Psoas muscle (tissue), 7 donors: ENCODE measurements at regions not wholly inside any gene's neighbourhood (a gene's known extent, or its start where the extent isn't known, plus 50 kb on each side); places are given as distances from the start of the nearest gene placed in this dataset.

ENCODE experiments used
- ATAC-seq, 4 donors: fragments of 200-7000 bp; cut with Tn5 transposase; one replicate each; pipeline ENCODE4 v1.9.1; 2020; ENCODE audit warnings: moderate library complexity in 3 of 4, mild to moderate bottlenecking in 2 of 4
- DNase-seq, 2 donors: peaks; one replicate each; pipeline ENCODE4 v3.0.0-alpha.2; 2020
- H3K27ac ChIP-seq: fragments of 200-600 bp; one replicate; pipeline ENCODE4 v1.8.0; 2022
- H3K27me3 ChIP-seq, 3 donors: fragments of 200-600 bp in 1 of 3; one replicate each; pipeline versions ENCODE4 v1.6.1 to v1.8.0; 2013 to 2022; ENCODE audit warnings: low read length in 2 of 3, mild to moderate bottlenecking in 2 of 3, moderate library complexity in 1 of 3; ENCODE audit not compliant: insufficient read depth in 3 of 3
- H3K36me3 ChIP-seq, 2 donors: fragments of 200-600 bp in 1 of 2; one replicate each; pipeline versions ENCODE4 v1.6.1 to v1.8.0; 2013 to 2022; ENCODE audit warnings: low read depth in 1 of 2, mild to moderate bottlenecking in 1 of 2, moderate library complexity in 1 of 2; ENCODE audit not compliant: insufficient read depth in 1 of 2
- H3K4me1 ChIP-seq: fragments of 200-600 bp; one replicate; pipeline ENCODE4 v1.8.0; 2022
- H3K4me3 ChIP-seq: fragments of 200-600 bp; one replicate; pipeline ENCODE4 v1.8.0; 2022; ENCODE audit warnings: mild to moderate bottlenecking
- H3K9me3 ChIP-seq: fragments of 200-600 bp; one replicate; pipeline ENCODE4 v1.8.0; 2022
- WGBS, 3 donors: extraction: QIAGEN DNeasy Blood & Tissue Kit; methylation state at CpG; one replicate each; pipeline versions ENCODE4 v1.1.6 to v1.1.7; 2013; 5-methylcytosine and 5-hydroxymethylcytosine counted together
- intact Hi-C, 2 donors: fragments of 100-400 bp; cut with DNase I; formaldehyde crosslinking; loops; one replicate each; pipeline versions ENCODE4 v1.11.0 to v1.14.2; 2022
- TF ChIP-seq, protein P1 (sequence below): fragments of 200-600 bp; IDR thresholded peaks from one replicate; pipeline ENCODE4 v1.8.0; 2022; ENCODE audit warnings: antibody characterized with exemption
- donor health status: healthy with polysubstance abuse.
- donor health status: DM: no; HTN: no; CAD: no; lungs with moderate emphysema.
- donor health status: Bipolar disorder and iron deficiency.
- donor health status: healthy.
- donor health status: DM: yes; HTN: yes; CAD: no.
- donor health status: DM: no; HTN: no; CAD: no.
- donor health status: DM: yes; HTN: yes; CAD: no.

DNA sequence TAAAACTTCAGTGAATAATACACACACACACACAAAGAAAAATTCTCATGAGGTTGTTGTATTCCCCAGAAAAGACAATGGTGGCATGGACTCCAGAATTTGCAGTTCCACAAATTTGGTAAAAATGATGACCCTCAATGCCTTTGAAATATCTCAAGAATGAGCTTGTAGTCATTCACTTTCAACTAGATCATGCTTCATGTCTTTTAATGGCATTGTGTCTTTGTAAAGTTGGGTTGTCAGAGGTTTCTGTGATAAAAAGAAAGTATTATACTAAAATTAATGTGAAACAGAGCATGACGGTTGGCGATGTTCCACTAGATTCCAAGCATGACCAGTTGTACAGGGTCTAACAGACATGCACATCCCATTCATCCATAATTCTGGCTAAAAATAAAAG lies 685.0 kb upstream of the FRG1 start:
- TF ChIP-seq, protein P1, sequence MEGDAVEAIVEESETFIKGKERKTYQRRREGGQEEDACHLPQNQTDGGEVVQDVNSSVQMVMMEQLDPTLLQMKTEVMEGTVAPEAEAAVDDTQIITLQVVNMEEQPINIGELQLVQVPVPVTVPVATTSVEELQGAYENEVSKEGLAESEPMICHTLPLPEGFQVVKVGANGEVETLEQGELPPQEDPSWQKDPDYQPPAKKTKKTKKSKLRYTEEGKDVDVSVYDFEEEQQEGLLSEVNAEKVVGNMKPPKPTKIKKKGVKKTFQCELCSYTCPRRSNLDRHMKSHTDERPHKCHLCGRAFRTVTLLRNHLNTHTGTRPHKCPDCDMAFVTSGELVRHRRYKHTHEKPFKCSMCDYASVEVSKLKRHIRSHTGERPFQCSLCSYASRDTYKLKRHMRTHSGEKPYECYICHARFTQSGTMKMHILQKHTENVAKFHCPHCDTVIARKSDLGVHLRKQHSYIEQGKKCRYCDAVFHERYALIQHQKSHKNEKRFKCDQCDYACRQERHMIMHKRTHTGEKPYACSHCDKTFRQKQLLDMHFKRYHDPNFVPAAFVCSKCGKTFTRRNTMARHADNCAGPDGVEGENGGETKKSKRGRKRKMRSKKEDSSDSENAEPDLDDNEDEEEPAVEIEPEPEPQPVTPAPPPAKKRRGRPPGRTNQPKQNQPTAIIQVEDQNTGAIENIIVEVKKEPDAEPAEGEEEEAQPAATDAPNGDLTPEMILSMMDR, result no peak
- DNase-seq, result no peak
- Histone ChIP-seq H3K9me3 (no peaks in the 10 kb centered on the region), H3K27me3 (no peaks in the 10 kb centered on the region), H3K36me3 (no peaks in the 10 kb centered on the region), H3K4me1 (no peaks in the 10 kb centered on the region), H3K4me3 (no peak overlapping the region), H3K27ac (no peak overlapping the region)
- no peak for ATAC-seq
- WGBS, 3 donors, result 24 to 35% (median 27%) methylated on average over 2 of the region's 2 CpGs
- intact Hi-C loops, result no loop called here

DNA sequence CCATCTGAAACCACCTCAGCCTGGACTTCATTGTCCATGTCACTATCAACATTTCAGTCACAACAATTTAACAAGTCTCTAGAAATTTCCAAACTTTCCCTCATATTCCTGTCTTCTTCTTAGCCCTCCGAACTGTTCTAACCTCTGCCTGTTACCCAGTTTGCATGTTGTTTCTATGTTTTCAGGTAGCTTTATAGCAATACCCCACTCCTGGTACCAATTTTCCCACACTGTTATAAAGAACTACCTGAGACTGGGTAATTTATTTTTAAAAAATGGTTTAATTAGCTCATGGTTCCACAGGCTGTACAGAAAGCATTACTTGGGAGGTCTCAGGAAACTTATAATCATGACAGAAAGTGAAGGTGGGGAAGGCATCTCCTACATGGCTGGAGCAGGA lies 679.2 kb upstream of the FRG1 start:
- TF ChIP-seq, protein P1, result no peak
- H3K36me3 ChIP-seq, result no peaks in the 10 kb centered on the region
- no peak overlapping the region for H3K4me3 ChIP-seq
- ATAC-seq, result no peak
- no peaks in the 10 kb centered on the region for H3K4me1 ChIP-seq
- H3K9me3 ChIP-seq, result no peaks in the 10 kb centered on the region
- intact Hi-C loops, result no loop called here
- H3K27ac ChIP-seq, result no peak overlapping the region
- H3K27me3 ChIP-seq, result no peaks in the 10 kb centered on the region
- DNase-seq, result no peak
- WGBS, 3 donors, result 79 to 97% (median 95%) methylated on average over 1 of the region's 1 CpG

GRCh38 chr4:189265515-189265914 lies 675.2 kb upstream of the FRG1 start:
- TF ChIP-seq, protein P1, result no peak
- Histone ChIP-seq H3K4me3 (no peak overlapping the region), H3K4me1 (no peaks in the 10 kb centered on the region), H3K27me3 (no peaks in the 10 kb centered on the region), H3K36me3 (no peaks in the 10 kb centered on the region), H3K27ac (no peak overlapping the region), H3K9me3 (no peaks in the 10 kb centered on the region)
- DNase-seq, result no peak
- 92 to 94% (median 93%) methylated on average over 7 of the region's 7 CpGs for WGBS, 3 donors
- ATAC-seq, result no peak
- intact Hi-C loops, result no loop called here

DNA sequence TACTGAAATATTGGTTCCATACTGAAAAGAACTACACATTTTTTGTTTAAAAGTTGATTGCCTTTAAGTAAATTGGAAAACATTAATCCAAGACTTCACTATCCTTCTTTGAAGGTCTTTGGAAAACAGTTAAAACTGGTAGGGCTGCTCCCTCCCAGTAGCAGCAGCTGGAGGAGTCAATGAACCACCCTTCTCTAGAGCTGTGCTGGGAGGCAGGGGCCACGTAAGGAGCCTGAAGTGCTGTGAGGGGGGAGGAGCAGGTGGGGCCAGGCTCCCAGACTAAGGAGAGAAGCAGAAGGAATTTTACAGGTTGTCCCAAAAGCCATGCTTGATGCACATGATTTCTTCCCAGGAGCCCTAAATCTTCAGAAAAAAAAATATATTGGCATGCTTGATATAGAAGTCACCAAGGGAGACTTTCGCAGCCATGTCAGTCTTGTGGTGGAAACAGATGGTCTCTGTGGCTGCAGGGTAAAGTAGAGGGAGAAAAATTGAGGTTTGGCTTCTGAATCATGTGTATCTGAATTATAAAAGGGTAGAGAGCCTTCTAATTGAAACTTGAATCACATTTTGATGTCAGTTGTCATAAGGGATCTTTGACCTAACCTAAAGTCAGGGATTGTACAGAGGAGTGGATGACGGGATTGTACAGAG lies 673.2 kb upstream of the FRG1 start:
- H3K4me1 ChIP-seq, result no peaks in the 10 kb centered on the region
- no peak overlapping the region for H3K4me3 ChIP-seq
- H3K36me3 ChIP-seq, result no peaks in the 10 kb centered on the region
- intact Hi-C loops, result no loop called here
- TF ChIP-seq, protein P1, result no peak
- H3K9me3 ChIP-seq, result no peaks in the 10 kb centered on the region
- WGBS, 3 donors, result 77 to 82% (median 79%) methylated on average over 3 of the region's 3 CpGs
- no peaks in the 10 kb centered on the region for H3K27me3 ChIP-seq
- no peak overlapping the region for H3K27ac ChIP-seq
- DNase-seq (no peak), ATAC-seq (no peak)

DNA sequence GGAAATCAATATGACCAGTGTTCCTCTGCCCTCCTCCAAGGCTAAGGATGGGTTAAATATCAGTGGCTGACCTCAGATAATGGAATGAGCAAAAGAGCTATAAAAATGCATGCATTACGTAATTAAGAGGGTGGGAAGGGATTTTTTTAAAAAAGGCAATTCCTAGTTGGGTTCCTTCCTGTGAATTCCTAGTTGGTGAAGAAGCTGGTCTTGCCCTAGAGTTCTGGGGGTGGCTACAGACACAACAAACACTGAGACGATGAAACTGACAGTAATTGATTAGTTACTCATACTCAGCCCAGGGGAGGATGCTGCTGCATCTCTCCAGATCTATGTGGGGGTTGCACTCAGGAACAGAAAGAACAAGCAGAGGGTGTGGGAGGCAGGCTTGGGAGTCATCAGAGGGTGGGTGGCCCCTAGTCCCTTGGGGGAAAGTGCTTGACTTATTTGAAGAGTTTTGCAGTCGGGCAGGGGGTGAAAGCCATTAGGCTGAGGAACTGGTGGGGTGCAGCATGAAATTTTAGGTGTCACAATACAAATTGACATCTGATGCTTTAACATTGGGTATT lies 662.0 kb upstream of the FRG1 start:
- DNase-seq (no peak), ATAC-seq (no peak)
- Histone ChIP-seq H3K27me3 (no peaks in the 10 kb centered on the region), H3K4me3 (no peak overlapping the region), H3K36me3 (no peaks in the 10 kb centered on the region), H3K27ac (no peak overlapping the region), H3K4me1 (no peaks in the 10 kb centered on the region), H3K9me3 (no peaks in the 10 kb centered on the region)
- TF ChIP-seq, protein P1, result no peak
- intact Hi-C loops, result no loop called here
- whole genome bisulfite sequencing, 3 donors, result 22 to 32% (median 29%) methylated on average over 3 of the region's 3 CpGs
